Subcutaneous abdominal adipose tissue (tissue), 5 donors: ENCODE measurements at regions not wholly inside any gene's neighbourhood (a gene's known extent, or its start where the extent isn't known, plus 50 kb on each side); places are given as distances from the start of the nearest gene placed in this dataset.
"Not testable (repeated sequence)": the region's sequence is repeated elsewhere in the genome, so short reads cannot be mapped to it uniquely, and the experiment has no call there.

Experiments used
- H3K27ac ChIP-seq: one replicate; pipeline ENCODE4 v1.7.0; 2013; ENCODE audit warnings: low read depth, mild to moderate bottlenecking, inconsistent platforms, low read length, moderate library complexity
- H3K27me3 ChIP-seq, 5 donors: one replicate each; pipeline ENCODE4 v1.7.0; 2013; ENCODE audit warnings: low read length in 5 of 5, inconsistent platforms in 1 of 5; ENCODE audit not compliant: control insufficient read depth in 5 of 5, insufficient read depth in 4 of 5
- H3K36me3 ChIP-seq, 5 donors: one replicate each; pipeline ENCODE4 v1.7.0; 2013; ENCODE audit warnings: low read length in 5 of 5; ENCODE audit not compliant: control insufficient read depth in 5 of 5, insufficient read depth in 5 of 5
- H3K4me1 ChIP-seq, 5 donors: one replicate each; pipeline ENCODE4 v1.7.0; 2013; ENCODE audit warnings: low read length in 5 of 5, mild to moderate bottlenecking in 3 of 5, moderate library complexity in 1 of 5; ENCODE audit not compliant: control insufficient read depth in 5 of 5, insufficient read depth in 5 of 5
- H3K4me3 ChIP-seq, 5 donors: one replicate each; pipeline ENCODE4 v1.7.0; 2013; ENCODE audit warnings: low read length in 5 of 5, low read depth in 1 of 5
- H3K9ac ChIP-seq, 5 donors: one replicate each; pipeline ENCODE4 v1.7.0; 2013; ENCODE audit warnings: low read length in 5 of 5, mild to moderate bottlenecking in 4 of 5, moderate library complexity in 3 of 5
- H3K9me3 ChIP-seq, 5 donors: one replicate each; pipeline ENCODE4 v1.7.0; 2013; ENCODE audit warnings: low read length in 5 of 5; ENCODE audit not compliant: control insufficient read depth in 5 of 5
- donor health status: healthy.
- donor health status: healthy.
- donor health status: healthy.
- donor health status: healthy.
- donor health status: healthy.

GRCh38 chr10:129193148-129193547, 273.9 kb upstream of the MGMT start:
- Histone ChIP-seq H3K27ac (peak overlapping the region; percentile 18), H3K9me3 (peaks cover 0 to under 1% (median 0%) of the 10 kb centered on the region in 5 donors)

GRCh38 chr10:129194181-129194870, 272.7 kb upstream of the MGMT start:
- Histone ChIP-seq H3K27ac (no peak overlapping the region), H3K4me3 (no peak overlapping the region), H3K4me1 (peaks cover 0 to 18% (median 12%) of the 10 kb centered on the region in 5 donors), H3K9ac (no peak overlapping the region), H3K27me3 (no peaks in the 10 kb centered on the region), H3K36me3 (no peaks in the 10 kb centered on the region), H3K9me3 (no peaks in the 10 kb centered on the region)

More at GRCh38 chr10:129193148-129193547, 273.9 kb upstream of the MGMT start:
- Histone ChIP-seq H3K4me1 (peaks cover 0 to 18% (median 12%) of the 10 kb centered on the region in 5 donors), H3K4me3 (peak overlapping the region in 2 of 5 donors; percentile 25 to 42), H3K9ac (no peak overlapping the region), H3K36me3 (no peaks in the 10 kb centered on the region), H3K27me3 (no peaks in the 10 kb centered on the region)

- Histone ChIP-seq H3K9me3 (peaks cover 0 to 4% (median 0%) of the 10 kb centered on the region in 5 donors), H3K4me3 (no peak overlapping the region), H3K27me3 (no peaks in the 10 kb centered on the region), H3K4me1 (no peaks in the 10 kb centered on the region), H3K36me3 (no peaks in the 10 kb centered on the region), H3K9ac (no peak overlapping the region), H3K27ac (no peak overlapping the region)
Measured at GRCh38 chr10:129199826-129200225, 267.2 kb upstream of the MGMT start.

GRCh38 chr10:129203819-129204218, 263.2 kb upstream of the MGMT start:
- no peaks in the 10 kb centered on the region for H3K36me3 ChIP-seq
- H3K4me1 ChIP-seq, result peaks cover 0 to 9% (median 8%) of the 10 kb centered on the region in 5 donors
- no peak overlapping the region for H3K27ac ChIP-seq
- peaks cover 0 to 4% (median 0%) of the 10 kb centered on the region in 5 donors for H3K9me3 ChIP-seq
- H3K4me3 ChIP-seq, result no peak overlapping the region
- no peaks in the 10 kb centered on the region for H3K27me3 ChIP-seq
- H3K9ac ChIP-seq, result no peak overlapping the region

GRCh38 chr10:129207297-129207696, 259.7 kb upstream of the MGMT start:
- H3K9ac ChIP-seq, result no peak overlapping the region
- peak overlapping the region in 1 of 5 donors; percentile 15 for H3K4me3 ChIP-seq
- peaks cover 0 to under 1% (median 0%) of the 10 kb centered on the region in 5 donors for H3K9me3 ChIP-seq
- no peaks in the 10 kb centered on the region for H3K36me3 ChIP-seq
- H3K4me1 ChIP-seq, result peaks cover 0 to 9% (median 8%) of the 10 kb centered on the region in 5 donors
- H3K27me3 ChIP-seq, result no peaks in the 10 kb centered on the region
- H3K27ac ChIP-seq, result no peak overlapping the region

- Histone ChIP-seq H3K4me3 (no peak overlapping the region), H3K4me1 (peaks cover 0 to 9% (median 8%) of the 10 kb centered on the region in 5 donors)
Measured at GRCh38 chr10:129210876-129211275, 256.2 kb upstream of the MGMT start.

GRCh38 chr10:129213256-129213655, 253.8 kb upstream of the MGMT start:
- H3K27ac ChIP-seq, result no peak overlapping the region
- H3K27me3 ChIP-seq, result no peaks in the 10 kb centered on the region
- no peaks in the 10 kb centered on the region for H3K4me1 ChIP-seq
- H3K36me3 ChIP-seq, result no peaks in the 10 kb centered on the region
- H3K9ac ChIP-seq, result no peak overlapping the region
- H3K4me3 ChIP-seq, result no peak overlapping the region
- no peaks in the 10 kb centered on the region for H3K9me3 ChIP-seq

More at GRCh38 chr10:129210876-129211275, 256.2 kb upstream of the MGMT start:
- no peaks in the 10 kb centered on the region for H3K36me3 ChIP-seq
- H3K27me3 ChIP-seq, result no peaks in the 10 kb centered on the region
- H3K9ac ChIP-seq, result no peak overlapping the region
- no peak overlapping the region for H3K27ac ChIP-seq
- no peaks in the 10 kb centered on the region for H3K9me3 ChIP-seq

GRCh38 chr10:129213996-129214395, 253.0 kb upstream of the MGMT start:
- not testable (repeated sequence) for H3K4me3 ChIP-seq, H3K4me1 ChIP-seq, H3K9ac ChIP-seq, H3K9me3 ChIP-seq, H3K27ac ChIP-seq, H3K36me3 ChIP-seq, H3K27me3 ChIP-seq

- Histone ChIP-seq H3K27me3 (no peaks in the 10 kb centered on the region), H3K27ac (no peak overlapping the region), H3K9ac (no peak overlapping the region)
Measured at GRCh38 chr10:129219364-129219763, 247.7 kb upstream of the MGMT start.

GRCh38 chr10:129222436-129222835, 244.6 kb upstream of the MGMT start:
- H3K36me3 ChIP-seq, result no peaks in the 10 kb centered on the region
- H3K9ac ChIP-seq, result no peak overlapping the region
- H3K27me3 ChIP-seq, result no peaks in the 10 kb centered on the region
- no peaks in the 10 kb centered on the region for H3K4me1 ChIP-seq
- H3K27ac ChIP-seq, result no peak overlapping the region
- no peaks in the 10 kb centered on the region for H3K9me3 ChIP-seq
- H3K4me3 ChIP-seq, result no peak overlapping the region

More at GRCh38 chr10:129219364-129219763, 247.7 kb upstream of the MGMT start:
- Histone ChIP-seq H3K4me1 (no peaks in the 10 kb centered on the region), H3K4me3 (no peak overlapping the region), H3K9me3 (no peaks in the 10 kb centered on the region), H3K36me3 (no peaks in the 10 kb centered on the region)
